ENCODE measurements at regions not wholly inside any gene's neighbourhood (a gene's known extent, or its start where the extent isn't known, plus 50 kb on each side); places are given as distances from the start of the nearest gene placed in this dataset.

DNA sequence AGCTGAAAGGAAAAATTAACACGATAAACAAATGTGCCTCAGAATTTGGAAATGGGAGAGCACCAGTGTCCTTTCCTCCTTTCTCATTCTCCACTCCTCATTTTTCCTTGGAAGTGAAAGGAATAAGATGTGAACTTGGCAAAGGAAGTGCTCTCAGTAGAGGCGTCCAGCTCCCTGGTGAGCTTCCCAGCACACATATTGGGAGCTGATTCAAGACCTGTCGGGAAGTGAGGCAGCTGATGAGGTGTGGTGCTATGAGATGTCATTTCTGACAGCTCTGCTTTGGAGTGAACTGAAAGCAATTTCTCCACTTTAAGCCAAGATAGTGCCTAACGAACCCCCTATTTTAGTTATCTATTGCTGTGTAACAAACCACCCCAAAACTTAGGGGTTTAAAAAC lies 238.5 kb upstream of the IRX3 start:
- no peaks in the 10 kb centered on the region for H3K36me3 Mint-ChIP-seq (ENCODE audit: insufficient read depth)
- no peak overlapping the region for H3K27ac Mint-ChIP-seq (ENCODE audit: low read depth)
- H3K9me3 Mint-ChIP-seq: peaks cover 6% of the 10 kb centered on the region
- peaks cover 16% of the 10 kb centered on the region for H3K27me3 Mint-ChIP-seq
- no peaks in the 10 kb centered on the region for H3K4me1 Mint-ChIP-seq
- no peak for DNase-seq (ENCODE audit: low spot score in 2 of 2)
- H3K4me3 Mint-ChIP-seq: no peak overlapping the region
- ATAC-seq (replicated peaks; ENCODE audit: extremely low read depth, poor library complexity, severe bottlenecking): no peak

DNA sequence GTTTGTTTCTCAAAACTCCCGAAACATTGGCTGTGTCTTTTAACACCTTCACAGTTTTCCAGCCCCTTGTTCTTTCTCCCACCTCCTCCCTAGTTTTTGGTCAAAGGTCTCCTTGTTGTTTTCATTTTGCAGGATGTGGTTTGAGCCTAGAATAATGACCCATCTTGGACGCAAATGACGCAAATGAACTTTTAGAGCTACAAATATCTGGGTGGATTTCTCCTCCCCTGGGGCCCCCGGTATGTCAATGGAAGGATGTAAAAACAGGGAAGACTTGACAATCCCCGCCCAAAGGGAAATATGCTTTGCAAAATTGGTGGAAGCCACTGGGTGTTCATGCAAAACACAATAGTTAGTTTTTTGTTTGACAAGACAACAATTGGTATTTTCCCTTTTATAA lies 236.0 kb upstream of the IRX3 start:
- ATAC-seq (replicated peaks; ENCODE audit: extremely low read depth, poor library complexity, severe bottlenecking): no peak
- no peaks in the 10 kb centered on the region for H3K36me3 Mint-ChIP-seq (ENCODE audit: insufficient read depth)
- no peak overlapping the region for H3K27ac Mint-ChIP-seq (ENCODE audit: low read depth)
- peaks cover 7% of the 10 kb centered on the region for H3K9me3 Mint-ChIP-seq
- DNase-seq (ENCODE audit: low spot score in 2 of 2): no peak
- peaks cover 16% of the 10 kb centered on the region for H3K27me3 Mint-ChIP-seq
- H3K4me1 Mint-ChIP-seq: no peaks in the 10 kb centered on the region
- H3K4me3 Mint-ChIP-seq: no peak overlapping the region

DNA sequence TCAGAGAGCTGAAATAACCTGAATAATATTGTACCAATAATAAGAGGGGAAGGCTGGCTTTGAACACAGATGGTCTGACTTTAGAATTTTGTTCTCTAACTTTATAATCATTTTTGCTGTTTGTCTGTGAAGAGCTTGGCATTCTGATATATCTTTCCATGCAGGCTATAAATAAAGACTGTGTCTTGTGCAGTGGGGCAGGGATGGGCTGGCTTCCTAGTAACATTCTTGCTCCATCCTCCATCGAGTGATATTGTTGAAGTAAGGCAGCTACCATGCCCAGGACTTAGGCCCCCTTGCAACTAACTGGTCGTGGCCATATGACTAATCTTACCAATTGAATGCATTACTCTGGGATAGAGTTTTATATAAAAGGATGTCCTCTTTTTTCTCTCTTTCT lies 234.7 kb upstream of the IRX3 start:
- ATAC-seq (replicated peaks; ENCODE audit: extremely low read depth, poor library complexity, severe bottlenecking): no peak
- H3K9me3 Mint-ChIP-seq: peaks cover 7% of the 10 kb centered on the region
- H3K4me1 Mint-ChIP-seq: no peaks in the 10 kb centered on the region
- H3K4me3 Mint-ChIP-seq: no peak overlapping the region
- H3K36me3 Mint-ChIP-seq (ENCODE audit: insufficient read depth): no peaks in the 10 kb centered on the region
- no peak for DNase-seq (ENCODE audit: low spot score in 2 of 2)
- H3K27ac Mint-ChIP-seq (ENCODE audit: low read depth): no peak overlapping the region
- peaks cover 16% of the 10 kb centered on the region for H3K27me3 Mint-ChIP-seq

DNA sequence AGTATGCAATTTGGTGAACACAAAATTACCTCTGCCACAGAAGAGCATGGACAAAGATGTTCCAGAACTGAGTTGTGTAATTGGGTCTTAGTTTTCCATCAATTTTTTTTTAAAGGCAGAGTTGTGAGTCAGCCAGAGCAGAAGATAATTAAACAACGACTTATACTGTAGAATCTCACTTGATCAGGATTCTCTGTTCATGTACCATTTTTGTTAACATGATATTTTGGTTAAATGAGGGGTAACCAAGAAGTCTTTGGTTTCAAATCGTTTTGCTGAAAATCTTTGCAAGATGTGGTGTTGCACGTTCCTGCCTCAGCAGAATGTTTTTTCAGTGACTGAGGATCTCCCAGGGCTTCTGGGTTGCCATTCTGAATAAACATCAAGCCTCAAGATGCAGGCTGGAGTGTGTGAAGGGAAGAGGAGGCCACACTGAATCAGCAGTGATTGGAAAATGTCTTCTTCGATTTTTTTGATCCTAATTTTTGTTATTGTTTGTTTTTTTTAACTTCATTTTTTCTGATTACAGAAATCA lies 232.6 kb upstream of the IRX3 start:
- ATAC-seq (replicated peaks; ENCODE audit: extremely low read depth, poor library complexity, severe bottlenecking): no peak
- Mint-ChIP-seq H3K4me1 (no peaks in the 10 kb centered on the region), H3K9me3 (peaks cover 7% of the 10 kb centered on the region), H3K4me3 (no peak overlapping the region), H3K36me3 (ENCODE audit: insufficient read depth) (no peaks in the 10 kb centered on the region), H3K27ac (ENCODE audit: low read depth) (no peak overlapping the region), H3K27me3 (peaks cover 15% of the 10 kb centered on the region)
- no peak for DNase-seq (ENCODE audit: low spot score in 2 of 2)

DNA sequence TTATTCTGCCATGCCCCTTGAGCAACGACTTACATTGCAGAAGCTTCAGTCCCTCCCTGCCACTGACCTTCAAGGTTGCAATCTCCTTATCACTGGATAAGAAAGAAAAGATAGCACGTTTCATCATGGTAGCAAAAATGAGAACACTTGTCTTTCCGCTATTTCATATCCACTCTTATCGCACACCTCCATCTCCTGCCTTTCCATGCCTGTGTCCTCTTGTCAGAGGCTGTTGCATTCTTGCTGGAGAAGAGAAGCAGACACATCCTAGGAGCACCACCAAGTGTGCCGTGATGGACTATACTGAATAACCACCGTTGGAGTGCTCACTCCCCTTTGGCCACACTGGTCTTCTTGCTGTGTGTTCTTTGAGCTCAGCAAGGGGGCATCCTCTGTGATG lies 230.6 kb upstream of the IRX3 start:
- no peak for DNase-seq (ENCODE audit: low spot score in 2 of 2)
- Mint-ChIP-seq H3K27ac (ENCODE audit: low read depth) (no peak overlapping the region), H3K27me3 (no peaks in the 10 kb centered on the region), H3K9me3 (peaks cover 7% of the 10 kb centered on the region), H3K4me1 (no peaks in the 10 kb centered on the region), H3K4me3 (no peak overlapping the region), H3K36me3 (ENCODE audit: insufficient read depth) (no peaks in the 10 kb centered on the region)
- no peak for ATAC-seq (replicated peaks; ENCODE audit: extremely low read depth, poor library complexity, severe bottlenecking)

DNA sequence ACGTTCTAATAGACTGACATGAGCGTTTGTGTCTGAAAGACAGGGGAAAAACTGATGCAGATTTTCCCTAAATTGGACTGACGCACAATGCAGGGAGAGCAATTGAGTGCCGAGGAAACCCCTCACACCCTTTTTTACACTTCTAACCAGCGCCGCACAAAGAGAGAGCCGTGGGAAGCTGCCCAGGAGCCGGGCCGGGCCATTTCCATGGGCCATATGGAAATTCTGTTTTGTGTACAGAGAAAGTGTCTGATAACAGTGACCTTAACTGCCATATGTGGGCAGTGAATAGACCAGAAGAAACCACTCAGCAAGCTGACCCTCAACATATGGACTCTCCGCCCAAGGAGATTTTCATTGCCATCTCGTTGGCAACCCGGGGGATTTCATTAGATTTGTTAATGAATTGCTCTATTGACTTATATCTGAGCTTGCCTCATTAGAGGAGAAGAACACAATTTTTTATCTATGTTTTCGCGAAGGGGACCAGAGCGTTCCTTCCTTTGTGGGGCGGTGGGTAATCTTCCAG lies 225.9 kb upstream of the IRX3 start:
- Mint-ChIP-seq H3K27me3 (peaks cover 9% of the 10 kb centered on the region), H3K9me3 (no peaks in the 10 kb centered on the region), H3K36me3 (ENCODE audit: insufficient read depth) (no peaks in the 10 kb centered on the region), H3K4me3 (no peak overlapping the region), H3K27ac (ENCODE audit: low read depth) (no peak overlapping the region), H3K4me1 (no peaks in the 10 kb centered on the region)
- DNase-seq (ENCODE audit: low spot score in 2 of 2): no peak
- no peak for ATAC-seq (replicated peaks; ENCODE audit: extremely low read depth, poor library complexity, severe bottlenecking)

DNA sequence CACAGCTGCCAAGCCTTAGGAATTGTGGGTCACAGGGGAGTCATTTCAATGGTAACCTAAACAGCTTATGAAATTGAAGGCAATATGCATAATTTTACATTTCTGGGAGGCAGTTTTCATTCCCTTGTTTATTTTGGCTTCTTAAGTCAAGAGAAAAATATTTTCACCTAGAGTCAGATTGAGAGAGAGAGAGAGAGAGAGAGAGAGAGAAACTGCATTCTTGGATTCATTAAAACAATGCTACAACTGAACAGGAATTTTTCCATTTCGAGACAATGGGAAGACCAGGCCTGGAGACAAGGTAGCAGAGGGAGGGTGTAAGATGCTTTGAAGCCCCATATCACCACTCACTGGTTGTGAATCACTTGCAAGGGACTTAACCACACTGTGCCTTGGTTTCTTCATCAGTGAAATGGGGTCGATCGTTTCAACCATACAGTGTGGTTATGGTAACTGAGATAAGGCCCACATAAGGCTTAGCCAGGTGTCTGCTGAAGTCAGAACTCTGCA lies 224.7 kb upstream of the IRX3 start:
- DNase-seq (ENCODE audit: low spot score in 2 of 2) (no peak), ATAC-seq (replicated peaks; ENCODE audit: extremely low read depth, poor library complexity, severe bottlenecking) (no peak)
- H3K4me1 Mint-ChIP-seq: no peaks in the 10 kb centered on the region
- no peaks in the 10 kb centered on the region for H3K36me3 Mint-ChIP-seq (ENCODE audit: insufficient read depth)
- H3K4me3 Mint-ChIP-seq: no peak overlapping the region
- no peaks in the 10 kb centered on the region for H3K9me3 Mint-ChIP-seq
- H3K27ac Mint-ChIP-seq (ENCODE audit: low read depth): no peak overlapping the region
- peaks cover 15% of the 10 kb centered on the region for H3K27me3 Mint-ChIP-seq

DNA sequence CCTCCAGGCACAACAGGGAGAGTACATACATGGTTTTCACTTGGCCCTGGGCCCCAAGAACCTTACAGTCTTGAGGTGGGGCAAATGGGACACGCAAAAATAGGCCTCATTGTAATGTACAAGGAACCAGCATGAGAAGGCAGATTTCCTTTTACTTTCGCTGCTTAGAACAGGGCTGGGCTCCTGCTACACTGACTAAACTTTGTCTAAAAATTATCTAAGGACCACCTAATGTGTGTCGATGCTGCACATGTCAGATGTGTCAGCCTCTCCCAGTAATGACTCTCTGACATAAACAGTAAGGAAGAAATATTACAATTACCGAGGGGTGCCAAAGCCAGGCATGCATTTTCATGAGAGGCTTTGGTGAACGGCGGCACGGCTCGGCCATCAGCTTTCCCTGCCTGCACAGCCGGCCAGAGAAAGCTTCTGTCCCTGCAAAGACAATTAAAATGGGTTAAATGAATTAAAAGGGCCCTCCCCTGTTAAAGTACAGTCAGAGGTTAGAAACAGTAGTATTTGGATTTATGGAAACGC lies 224.2 kb upstream of the IRX3 start:
- H3K27me3 Mint-ChIP-seq: peaks cover 20% of the 10 kb centered on the region
- H3K4me1 Mint-ChIP-seq: no peaks in the 10 kb centered on the region
- H3K27ac Mint-ChIP-seq (ENCODE audit: low read depth): no peak overlapping the region
- no peak for DNase-seq (ENCODE audit: low spot score in 2 of 2)
- H3K4me3 Mint-ChIP-seq: no peak overlapping the region
- no peaks in the 10 kb centered on the region for H3K9me3 Mint-ChIP-seq
- ATAC-seq (replicated peaks; ENCODE audit: extremely low read depth, poor library complexity, severe bottlenecking): no peak
- H3K36me3 Mint-ChIP-seq (ENCODE audit: insufficient read depth): no peaks in the 10 kb centered on the region

DNA sequence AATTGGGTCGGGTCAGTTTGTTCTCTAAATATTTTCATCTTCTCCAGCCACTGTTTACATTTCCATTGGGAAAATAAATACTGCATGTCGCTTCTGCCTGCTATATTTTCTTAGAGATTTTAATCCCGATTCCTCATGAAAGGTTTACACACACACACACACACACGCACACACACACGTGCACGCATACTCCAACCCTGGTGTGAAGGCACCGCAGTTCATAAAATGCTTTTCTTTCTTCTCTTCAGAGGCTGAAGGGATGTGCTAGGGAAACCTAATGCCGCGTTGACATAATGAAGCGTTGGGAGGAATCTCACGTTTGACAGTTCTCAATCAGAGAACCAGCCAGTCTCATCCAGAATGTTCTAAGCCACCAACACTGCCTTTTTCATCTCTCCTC lies 222.9 kb upstream of the IRX3 start:
- Mint-ChIP-seq H3K27ac (ENCODE audit: low read depth) (no peak overlapping the region), H3K36me3 (ENCODE audit: insufficient read depth) (no peaks in the 10 kb centered on the region)

DNA sequence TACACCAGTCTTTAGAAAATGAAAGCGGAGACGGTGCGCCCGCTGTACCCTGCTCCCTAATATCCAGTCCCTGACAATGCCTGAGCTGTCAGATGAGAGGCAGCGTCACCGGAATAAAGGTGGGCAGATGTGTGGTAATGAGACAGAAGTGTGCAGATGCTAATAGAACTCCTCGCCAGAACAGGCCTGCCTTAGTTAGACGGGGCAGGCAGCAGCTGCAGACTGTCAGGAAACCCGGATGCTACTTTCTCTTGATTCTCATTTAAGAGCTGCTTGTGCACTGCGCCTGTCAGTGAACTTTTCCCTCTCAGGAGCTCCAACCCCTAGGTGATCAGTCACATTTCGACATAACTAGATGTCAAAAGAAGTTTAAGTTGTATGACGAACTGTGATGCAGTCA lies 221.8 kb upstream of the IRX3 start:
- Mint-ChIP-seq H3K36me3 (ENCODE audit: insufficient read depth) (no peaks in the 10 kb centered on the region), H3K9me3 (no peaks in the 10 kb centered on the region), H3K4me1 (no peaks in the 10 kb centered on the region), H3K4me3 (no peak overlapping the region), H3K27ac (ENCODE audit: low read depth) (no peak overlapping the region), H3K27me3 (peaks cover 37% of the 10 kb centered on the region)
- ATAC-seq (replicated peaks; ENCODE audit: extremely low read depth, poor library complexity, severe bottlenecking): no peak
- no peak for DNase-seq (ENCODE audit: low spot score in 2 of 2)

More for the DNA sequence above, 222.9 kb upstream of the IRX3 start:
- peaks cover 33% of the 10 kb centered on the region for H3K27me3 Mint-ChIP-seq
- no peaks in the 10 kb centered on the region for H3K4me1 Mint-ChIP-seq
- H3K4me3 Mint-ChIP-seq: no peak overlapping the region
- DNase-seq (ENCODE audit: low spot score in 2 of 2) (no peak), ATAC-seq (replicated peaks; ENCODE audit: extremely low read depth, poor library complexity, severe bottlenecking) (no peak)
- H3K9me3 Mint-ChIP-seq: no peaks in the 10 kb centered on the region

DNA sequence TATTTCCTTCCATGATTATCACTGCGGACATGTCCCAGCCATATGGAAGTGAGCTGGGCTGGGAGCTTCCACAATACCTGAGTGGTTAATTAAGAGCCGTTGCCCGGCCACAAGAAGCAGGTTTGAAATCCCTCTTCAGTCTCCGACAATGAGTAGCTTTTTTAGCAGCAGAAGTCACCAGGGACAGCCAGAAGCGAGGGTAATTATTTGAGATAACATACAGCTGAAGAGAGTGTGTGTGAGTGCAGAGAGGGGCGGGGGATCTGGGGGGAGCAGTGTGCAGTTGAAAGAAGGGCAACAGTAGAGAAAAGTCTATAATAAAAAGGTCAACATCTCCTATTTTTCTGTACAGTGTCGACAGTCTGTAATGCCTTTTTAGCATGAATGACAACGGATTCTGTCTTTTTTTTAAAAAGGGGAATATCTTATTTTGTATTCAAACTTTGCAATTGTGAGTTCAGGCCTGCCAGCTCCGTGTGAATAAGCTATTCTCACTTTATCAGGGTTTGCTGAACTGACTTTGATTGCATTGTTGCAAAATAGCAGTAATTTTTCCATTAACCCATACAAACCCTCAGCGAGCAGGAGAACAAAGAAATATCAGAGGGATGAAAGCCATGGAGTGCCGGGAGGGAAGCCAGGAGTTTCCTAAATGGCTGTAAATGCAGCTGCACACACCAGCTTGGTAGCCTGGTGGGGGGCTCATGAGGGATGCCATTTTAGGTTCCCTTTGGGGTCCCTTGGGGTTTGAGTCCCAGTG lies 220.3 kb upstream of the IRX3 start:
- ATAC-seq (replicated peaks; ENCODE audit: extremely low read depth, poor library complexity, severe bottlenecking) (no peak), DNase-seq (ENCODE audit: low spot score in 2 of 2) (no peak)
- Mint-ChIP-seq H3K9me3 (no peaks in the 10 kb centered on the region), H3K4me1 (no peaks in the 10 kb centered on the region), H3K4me3 (no peak overlapping the region), H3K27me3 (peaks cover 37% of the 10 kb centered on the region), H3K36me3 (ENCODE audit: insufficient read depth) (no peaks in the 10 kb centered on the region), H3K27ac (ENCODE audit: low read depth) (no peak overlapping the region)

DNA sequence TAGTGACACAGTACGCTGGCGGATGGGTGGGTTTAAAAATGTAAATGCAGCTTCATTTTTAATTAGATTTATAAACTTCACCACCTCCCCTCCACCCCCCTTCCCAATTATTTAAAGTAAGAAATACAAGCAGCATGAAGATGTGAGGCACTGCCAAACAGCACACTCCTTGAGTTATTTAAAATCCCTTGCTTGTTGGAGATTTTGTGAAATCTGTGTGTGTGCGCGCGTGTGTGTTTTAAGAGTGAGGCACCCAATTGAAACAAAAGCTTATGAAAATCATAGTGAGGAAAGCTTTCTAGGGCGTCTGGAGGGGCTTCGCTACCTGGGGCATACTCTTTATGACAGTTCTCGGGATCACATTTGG lies 219.6 kb upstream of the IRX3 start:
- H3K36me3 Mint-ChIP-seq (ENCODE audit: insufficient read depth): no peaks in the 10 kb centered on the region
- no peaks in the 10 kb centered on the region for H3K9me3 Mint-ChIP-seq
- H3K4me1 Mint-ChIP-seq: no peaks in the 10 kb centered on the region
- no peak for DNase-seq (ENCODE audit: low spot score in 2 of 2)
- H3K27ac Mint-ChIP-seq (ENCODE audit: low read depth): no peak overlapping the region
- H3K4me3 Mint-ChIP-seq: no peak overlapping the region
- no peak for ATAC-seq (replicated peaks; ENCODE audit: extremely low read depth, poor library complexity, severe bottlenecking)
- H3K27me3 Mint-ChIP-seq: peaks cover 33% of the 10 kb centered on the region

DNA sequence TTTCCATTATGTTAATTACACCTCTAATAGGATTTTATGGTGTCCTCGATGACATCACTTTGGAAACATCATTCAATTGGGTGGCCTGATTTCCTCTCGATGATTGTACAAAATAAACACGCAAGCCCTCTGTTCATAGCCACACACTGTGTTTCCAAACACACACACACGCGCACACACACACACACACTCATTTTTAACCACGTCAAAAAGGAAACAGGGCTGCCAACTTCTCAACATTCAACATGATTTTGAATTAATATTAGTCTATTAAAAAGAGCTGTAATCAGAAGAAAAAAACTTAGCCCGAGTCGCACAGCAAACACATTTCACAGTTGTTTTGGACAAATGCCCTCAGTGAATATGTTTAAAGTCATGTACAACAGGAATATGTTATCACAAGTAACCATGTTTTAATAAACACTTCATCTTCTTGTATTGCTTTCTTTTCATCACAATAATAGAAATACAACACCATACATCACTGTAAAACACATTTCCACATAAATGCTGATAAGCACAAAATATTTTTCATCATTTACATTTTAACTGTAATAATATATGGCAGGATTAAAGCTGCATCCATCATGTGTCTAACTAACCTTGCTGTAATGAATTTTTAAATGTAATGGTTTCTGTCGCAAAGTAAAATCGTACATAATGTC lies 219.1 kb upstream of the IRX3 start:
- H3K4me1 Mint-ChIP-seq: no peaks in the 10 kb centered on the region
- peaks cover 28% of the 10 kb centered on the region for H3K27me3 Mint-ChIP-seq
- H3K9me3 Mint-ChIP-seq: no peaks in the 10 kb centered on the region
- no peak for DNase-seq (ENCODE audit: low spot score in 2 of 2)
- no peaks in the 10 kb centered on the region for H3K36me3 Mint-ChIP-seq (ENCODE audit: insufficient read depth)
- no peak overlapping the region for H3K4me3 Mint-ChIP-seq
- ATAC-seq (replicated peaks; ENCODE audit: extremely low read depth, poor library complexity, severe bottlenecking): no peak
- no peak overlapping the region for H3K27ac Mint-ChIP-seq (ENCODE audit: low read depth)
